HEK293 (cell line): ENCODE measurements at regions not wholly inside any gene's neighbourhood (a gene's known extent, or its start where the extent isn't known, plus 50 kb on each side); places are given as distances from the start of the nearest gene placed in this dataset.

Experiments used
- ATF2 ChIP-seq: fragments of 450-650 bp; formaldehyde crosslinking; IDR thresholded peaks from 2 replicates; pipeline ENCODE4 v1.5.1; 2016; ENCODE audit warnings: missing biosample characterization, missing genetic modification characterization, low read depth
- CTCF ChIP-seq: fragments of 450-650 bp; formaldehyde crosslinking; IDR thresholded peaks from 2 replicates; pipeline ENCODE4 v1.5.1; 2016; ENCODE audit warnings: missing biosample characterization, missing genetic modification characterization
- MYNN ChIP-seq: fragments of 450-650 bp; formaldehyde crosslinking; IDR thresholded peaks from 2 replicates; pipeline ENCODE4 v1.5.1; 2016; ENCODE audit warnings: missing biosample characterization, missing genetic modification characterization, borderline replicate concordance
- ZNF560 ChIP-seq: fragments of 450-650 bp; formaldehyde crosslinking; IDR thresholded peaks from 2 replicates; pipeline ENCODE4 v1.5.1; 2017; ENCODE audit warnings: missing biosample characterization, missing genetic modification characterization, borderline replicate concordance
- TF ChIP-seq, protein P1 (sequence below): fragments of 450-650 bp; formaldehyde crosslinking; IDR thresholded peaks from 2 replicates; pipeline ENCODE4 v1.5.0; 2017; ENCODE audit warnings: missing biosample characterization, missing genetic modification characterization, borderline replicate concordance

GRCh38 chr1:2937805-2938204, 83.5 kb upstream of the ACTRT2 start:
- TF ChIP-seq, protein P1, sequence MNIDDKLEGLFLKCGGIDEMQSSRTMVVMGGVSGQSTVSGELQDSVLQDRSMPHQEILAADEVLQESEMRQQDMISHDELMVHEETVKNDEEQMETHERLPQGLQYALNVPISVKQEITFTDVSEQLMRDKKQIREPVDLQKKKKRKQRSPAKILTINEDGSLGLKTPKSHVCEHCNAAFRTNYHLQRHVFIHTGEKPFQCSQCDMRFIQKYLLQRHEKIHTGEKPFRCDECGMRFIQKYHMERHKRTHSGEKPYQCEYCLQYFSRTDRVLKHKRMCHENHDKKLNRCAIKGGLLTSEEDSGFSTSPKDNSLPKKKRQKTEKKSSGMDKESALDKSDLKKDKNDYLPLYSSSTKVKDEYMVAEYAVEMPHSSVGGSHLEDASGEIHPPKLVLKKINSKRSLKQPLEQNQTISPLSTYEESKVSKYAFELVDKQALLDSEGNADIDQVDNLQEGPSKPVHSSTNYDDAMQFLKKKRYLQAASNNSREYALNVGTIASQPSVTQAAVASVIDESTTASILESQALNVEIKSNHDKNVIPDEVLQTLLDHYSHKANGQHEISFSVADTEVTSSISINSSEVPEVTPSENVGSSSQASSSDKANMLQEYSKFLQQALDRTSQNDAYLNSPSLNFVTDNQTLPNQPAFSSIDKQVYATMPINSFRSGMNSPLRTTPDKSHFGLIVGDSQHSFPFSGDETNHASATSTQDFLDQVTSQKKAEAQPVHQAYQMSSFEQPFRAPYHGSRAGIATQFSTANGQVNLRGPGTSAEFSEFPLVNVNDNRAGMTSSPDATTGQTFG, result no peak
- TF ChIP-seq MYNN (tag by site-specific recombination) (no peak), CTCF (tag by site-specific recombination) (no peak), ATF2 (no peak), ZNF560 (no peak)
